HG03066 (cell line): ENCODE measurements at regions not wholly inside any gene's neighbourhood (a gene's known extent, or its start where the extent isn't known, plus 50 kb on each side); places are given as distances from the start of the nearest gene placed in this dataset.

Experiments
- ATAC-seq: cut with Tn5 transposase; IDR thresholded peaks from one replicate; pipeline ENCODE4 v1.9.1; 2021; ENCODE audit warnings: low read depth; ENCODE audit not compliant: unreplicated experiment

DNA sequence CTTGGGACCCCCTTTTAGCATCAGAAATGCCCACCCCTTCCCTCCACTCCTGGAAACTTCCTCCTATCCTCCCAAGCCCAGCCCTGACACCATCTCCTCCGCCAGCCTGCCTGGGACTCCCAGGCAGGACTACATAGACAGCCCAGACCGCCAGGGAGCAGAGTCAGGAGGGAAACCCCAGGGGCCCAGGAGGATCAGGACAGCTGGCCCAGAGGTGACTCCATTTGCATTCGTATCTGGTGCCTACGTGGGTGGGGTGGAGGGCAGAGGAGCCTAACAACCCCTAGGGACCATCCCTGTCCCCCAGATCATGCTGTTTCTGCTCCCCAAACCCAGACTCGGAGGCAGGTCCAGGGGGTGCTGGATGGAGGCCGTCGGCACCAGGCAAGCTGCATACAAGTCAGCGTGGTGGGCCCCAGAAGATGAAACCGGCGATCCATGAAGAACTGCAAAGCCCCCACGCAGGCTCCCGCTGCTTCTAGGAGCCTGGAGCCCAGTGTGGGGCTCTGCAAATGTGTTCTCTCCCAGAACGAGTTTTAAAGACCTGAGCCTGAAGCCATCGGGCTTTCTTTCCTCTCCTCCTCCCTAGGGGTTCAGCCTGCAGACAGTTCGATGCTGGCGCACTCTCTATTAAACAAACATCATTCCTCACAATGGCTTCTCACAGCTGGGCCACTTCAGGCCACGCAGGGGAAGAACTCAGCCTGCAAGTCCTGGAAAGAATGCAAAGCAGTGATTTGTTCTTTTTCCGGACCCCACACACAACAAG, 1506.8 kb downstream of the BRD1 start:
- no peak for ATAC-seq

DNA sequence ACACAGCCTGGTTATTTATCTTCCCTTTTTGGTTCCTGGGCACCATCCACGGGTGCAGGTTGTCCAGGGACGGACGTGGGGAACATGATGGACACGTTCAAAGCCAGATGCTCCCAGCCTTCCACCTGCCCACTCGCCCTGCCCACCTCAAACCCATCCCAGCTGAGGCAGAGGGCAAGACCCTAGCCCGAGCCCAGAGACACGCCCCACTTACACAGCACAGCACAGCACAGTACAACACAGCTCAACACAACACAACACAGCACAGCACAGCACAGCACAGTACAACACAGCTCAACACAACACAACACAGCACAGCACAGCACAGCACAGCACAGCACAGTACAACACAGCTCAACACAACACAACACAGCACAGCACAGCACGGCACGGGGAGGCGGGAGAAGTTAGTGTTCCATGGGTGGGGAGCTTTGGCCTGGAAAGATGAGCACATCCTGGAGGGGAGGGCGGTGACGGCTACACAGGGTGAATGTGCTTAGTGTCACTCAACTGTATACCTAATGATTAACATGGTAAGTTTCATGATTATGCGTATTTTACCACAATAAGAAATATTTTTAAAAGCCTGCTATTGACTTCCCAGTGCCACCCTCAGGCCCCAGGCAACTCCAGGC, 1507.5 kb downstream of the BRD1 start:
- no peak for ATAC-seq

DNA sequence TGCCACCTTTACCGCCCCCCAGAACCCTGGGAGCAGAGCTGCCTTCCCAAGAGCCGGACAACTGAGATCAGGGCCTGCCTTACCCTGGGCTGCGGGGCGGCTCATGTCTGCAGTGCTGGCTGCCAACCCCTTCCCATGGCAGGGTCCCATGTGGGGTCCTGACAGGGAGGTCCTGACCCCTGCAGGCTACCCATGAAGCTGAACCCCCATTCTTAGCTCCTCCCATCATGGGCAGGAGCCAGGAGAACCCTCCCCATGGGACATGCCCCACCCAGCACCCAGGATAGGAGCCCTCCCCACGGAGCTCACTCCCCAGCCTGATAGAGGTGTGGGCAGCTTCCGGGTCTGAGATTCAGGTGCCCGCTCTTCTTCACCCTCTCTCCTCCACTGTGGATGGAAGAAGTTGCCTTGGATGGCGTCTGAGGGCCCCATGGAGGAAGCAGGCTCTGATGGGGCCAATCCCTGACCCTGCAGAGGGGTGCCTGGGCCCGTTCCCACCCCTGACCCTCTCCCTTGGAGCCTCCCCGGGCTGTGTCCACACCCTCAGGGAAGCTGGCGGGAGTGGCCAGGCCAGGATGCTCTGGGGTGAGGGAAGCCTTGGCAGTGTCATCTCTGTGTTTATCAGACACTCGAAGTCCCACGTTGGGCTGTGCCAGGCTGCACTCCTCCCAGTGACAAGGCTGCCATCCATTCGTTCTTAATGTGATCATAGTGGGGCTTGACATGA, 1508.2 kb downstream of the BRD1 start:
- ATAC-seq: no peak

DNA sequence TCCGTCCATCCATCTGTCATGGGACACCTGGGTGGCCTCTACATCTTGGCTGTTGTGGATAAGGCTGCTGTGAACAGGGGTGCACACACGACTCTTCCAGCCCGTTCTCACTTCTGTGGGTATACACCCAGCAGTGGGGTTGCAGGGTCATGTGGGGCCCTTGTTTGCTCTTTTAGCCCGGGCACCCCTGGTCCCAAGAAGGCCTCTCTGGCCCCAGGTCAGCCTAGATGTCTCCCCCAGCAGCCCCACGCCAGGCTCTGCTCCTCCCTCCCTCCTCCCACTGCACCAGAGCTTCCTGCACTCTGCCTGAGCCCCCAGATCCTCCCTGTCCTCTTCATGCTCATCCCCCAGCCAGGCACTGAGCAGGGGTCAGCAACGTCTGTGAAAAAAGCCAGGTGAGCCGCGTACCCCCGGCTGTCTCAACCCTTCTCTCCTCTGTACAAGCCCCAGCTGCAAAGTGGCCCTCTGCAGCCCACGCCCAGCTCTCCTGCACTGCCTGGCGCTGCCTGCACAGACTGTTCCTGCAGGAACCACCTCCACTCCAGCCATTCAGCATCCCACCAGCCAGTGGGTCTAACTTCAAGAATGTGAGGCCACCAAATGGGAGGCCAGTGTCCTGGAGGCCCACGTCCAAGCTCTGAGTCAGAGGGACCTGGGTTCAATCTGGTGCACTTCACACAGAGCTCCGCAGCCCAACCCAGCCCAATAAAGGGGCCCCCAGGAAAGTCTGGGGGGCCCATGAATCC, 1508.9 kb downstream of the BRD1 start:
- ATAC-seq: no peak

DNA sequence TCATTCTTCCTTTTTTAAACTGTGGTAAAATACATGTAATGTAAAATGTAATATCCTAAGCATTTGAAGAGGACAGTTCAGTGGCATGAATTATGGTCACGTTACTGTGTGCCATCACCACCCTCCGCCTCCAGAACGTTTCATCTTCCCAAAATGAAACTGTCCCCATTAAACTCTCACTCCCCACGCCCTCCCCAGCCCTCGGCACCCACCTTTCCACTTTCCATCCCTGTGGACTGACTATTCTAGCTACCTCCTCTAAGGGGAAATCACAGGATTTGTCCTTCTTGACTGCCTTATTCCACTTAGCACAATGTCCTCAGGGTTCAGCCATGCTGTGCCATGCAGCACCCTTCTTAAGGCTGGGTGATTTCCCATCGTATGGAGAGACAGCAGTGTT, 1509.5 kb downstream of the BRD1 start:
- ATAC-seq: no peak

DNA sequence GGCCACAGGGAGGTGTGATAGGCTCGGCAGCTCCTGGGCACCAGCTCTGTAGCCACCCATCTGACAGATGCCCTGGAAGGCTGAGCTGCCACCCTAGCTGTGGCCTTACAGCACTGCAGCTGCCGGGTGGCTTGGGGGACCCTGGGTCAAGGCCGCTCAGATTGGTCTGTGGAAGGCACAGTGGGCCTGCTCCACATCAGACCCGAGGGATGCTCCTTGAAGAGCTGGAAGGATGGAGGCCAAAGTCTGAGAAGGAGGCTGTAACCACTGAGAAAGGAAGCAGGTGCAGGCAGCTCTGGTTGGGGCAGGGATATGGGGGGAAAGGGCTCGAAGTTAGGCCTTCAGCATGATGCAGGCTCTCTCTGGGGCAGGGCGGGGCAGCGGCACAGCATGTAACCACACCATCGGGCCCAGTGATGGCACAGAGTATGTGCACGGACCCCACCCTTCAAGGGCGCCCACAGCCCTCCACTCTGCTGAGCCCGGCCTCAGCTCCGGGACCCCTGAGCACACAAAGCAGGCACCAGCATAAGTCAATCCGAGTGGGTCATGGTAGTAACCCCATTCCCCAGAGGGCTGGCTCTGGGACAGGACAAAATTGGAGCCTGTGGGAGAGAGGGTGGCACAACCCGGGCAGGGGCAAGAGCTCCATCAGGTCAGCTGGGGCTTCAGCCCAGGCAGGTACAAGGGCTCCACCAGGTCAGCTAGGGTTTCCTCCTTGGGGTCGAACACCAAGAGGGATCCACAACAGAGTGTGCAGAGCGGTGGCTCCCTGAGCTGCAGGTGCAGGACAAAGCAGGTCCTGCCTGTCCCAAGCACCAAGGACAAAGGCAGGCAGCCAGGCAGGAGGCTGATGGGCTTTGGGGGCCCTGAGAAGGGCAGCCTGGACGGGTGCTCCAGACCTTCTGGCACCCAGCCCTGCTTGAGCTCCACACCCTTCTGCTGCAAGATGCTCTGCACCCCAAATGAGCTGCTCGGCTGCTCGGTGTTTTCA, 1511.1 kb downstream of the BRD1 start:
- no peak for ATAC-seq

DNA sequence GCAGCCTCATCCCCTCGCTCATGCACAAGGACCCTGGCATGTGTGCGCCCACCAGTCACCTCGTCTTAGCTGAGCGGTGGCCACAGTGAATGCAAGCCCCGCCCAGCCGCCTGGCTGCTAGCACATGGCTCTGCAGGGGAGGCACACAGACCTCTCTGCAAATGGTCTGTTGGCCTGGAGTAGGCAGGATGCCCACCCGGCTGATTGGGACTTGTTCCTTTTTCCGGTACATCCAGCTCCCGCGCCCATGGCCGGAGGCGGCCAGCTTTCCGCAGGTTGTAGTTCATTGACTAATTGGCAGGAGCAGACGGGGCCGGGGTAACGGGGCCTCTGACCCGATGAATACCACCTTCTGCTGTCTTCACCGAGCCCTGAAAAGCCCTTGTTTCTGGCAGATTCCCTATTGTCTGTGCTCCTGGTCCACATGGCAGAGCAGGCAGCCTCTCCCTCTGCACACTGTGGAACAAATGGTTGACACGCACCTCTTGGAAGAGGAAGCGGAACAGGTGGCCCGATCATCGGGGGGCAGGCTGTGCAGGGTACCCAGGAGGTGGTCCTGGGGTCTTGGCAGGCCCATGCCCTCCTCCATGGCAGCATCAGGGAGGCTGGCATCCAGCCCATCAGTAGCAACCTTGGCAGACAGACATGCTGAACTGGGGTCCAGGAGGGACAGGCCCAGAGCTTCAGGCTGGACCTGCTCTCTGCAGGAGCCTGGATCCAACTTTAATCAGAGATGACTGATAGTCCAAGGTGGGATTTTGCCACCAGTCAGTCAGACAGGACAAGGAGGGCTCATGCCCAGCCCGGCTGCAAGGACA, 1512.0 kb downstream of the BRD1 start:
- no peak for ATAC-seq

DNA sequence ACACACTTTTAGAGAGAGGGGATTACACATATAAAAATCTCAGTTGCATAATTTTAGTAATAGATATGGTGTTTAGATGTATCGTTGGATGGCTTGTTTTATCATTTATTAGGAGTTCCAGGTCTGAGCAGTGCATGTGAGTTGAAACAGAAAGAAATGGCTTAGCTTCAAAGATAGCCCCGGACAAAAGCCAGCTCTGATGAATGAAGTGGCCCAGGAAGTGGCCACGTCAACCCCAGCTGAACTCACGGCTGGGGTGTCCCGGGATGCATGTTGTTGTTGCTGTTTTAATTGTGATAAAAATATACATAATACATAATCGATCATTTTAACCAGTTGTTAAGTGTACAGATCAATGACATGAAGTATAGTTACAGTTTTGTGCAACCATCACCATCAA, 1513.6 kb downstream of the BRD1 start:
- no peak for ATAC-seq

DNA sequence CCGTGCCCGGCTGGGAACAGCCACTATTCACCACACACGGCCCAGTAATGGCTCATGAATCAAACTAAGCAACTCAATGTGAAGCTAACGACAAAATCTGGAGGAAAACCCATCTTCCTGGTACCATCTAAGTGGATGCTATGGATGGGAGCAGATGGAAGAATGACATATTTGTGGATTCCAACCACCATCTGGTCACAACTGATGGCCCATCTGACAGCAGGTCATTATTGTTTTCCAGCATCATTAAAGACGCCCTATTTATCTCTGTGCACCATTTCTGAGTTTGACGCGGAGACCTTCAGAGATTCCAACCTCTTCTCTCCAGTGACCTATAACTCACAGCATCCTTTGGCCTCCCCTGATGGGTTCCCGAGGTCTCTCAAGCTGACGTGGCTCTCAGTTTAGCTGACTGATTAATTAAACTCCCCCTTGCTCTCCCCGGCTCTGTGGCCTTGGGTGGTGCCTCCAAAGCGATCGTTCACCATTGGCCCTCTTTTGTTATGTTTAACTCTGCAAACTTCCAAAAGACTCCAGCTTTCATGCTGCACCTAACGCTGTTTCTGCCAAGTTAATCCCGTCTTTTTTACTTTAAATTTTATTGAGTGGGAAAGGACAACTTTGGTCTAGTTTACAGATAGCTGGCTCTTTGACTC, 1514.4 kb downstream of the BRD1 start:
- no peak for ATAC-seq

DNA sequence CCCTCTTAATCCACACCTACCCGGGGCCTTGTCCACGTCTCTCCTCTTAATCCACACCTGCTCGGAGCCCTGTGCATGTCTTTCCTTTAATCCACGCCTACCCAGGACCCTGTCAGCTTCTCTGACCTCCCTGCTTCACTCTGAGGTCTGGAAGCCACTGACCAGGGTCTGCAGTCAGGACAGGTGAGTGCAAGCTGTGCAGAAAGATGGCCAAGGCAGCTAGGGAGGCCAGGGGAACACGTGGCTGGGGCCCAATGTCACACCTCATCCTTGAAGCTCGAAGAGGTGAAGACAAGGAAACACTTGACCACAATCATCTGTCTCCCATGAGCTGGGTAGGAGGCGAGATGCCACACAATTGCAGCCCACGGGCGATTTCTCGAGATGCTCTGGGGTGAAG, 1516.9 kb downstream of the BRD1 start:
- no peak for ATAC-seq

DNA sequence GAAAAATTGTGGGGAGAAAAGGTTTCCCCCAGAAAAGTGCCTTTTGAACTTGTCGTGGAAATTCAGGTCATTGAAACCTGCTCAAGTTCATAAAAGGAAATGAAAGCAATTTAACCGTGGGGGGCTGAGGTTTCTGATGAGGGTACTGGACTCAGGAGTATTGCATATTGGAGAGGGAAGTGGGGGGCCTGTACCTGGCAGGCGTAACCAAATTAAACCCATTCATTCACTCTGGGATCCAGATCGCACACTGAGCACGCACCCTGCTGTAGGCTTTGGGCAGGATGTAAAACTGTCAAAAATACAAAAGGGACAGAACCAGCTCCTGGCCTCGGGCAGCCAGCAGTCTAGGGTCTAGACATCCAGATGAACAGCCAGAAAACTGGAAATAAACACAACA, 1517.4 kb downstream of the BRD1 start:
- ATAC-seq: no peak

DNA sequence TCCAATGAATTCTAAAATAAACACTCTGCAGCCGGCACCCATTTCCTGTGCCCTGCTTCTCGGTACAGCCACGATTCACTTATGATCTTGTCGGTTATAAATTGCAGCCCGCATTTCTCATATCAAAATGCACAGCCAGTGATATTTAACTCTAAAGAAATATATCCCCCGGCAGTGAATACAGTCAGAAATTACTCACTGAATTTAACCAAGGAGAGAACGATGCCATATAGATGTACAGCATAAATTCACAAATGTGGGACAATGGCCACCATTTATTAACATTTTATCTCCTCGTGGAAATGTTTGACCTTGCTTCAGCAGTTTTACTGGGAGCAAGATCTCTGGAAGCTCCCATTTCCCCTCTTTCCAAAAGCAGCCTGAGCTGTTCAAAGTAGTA, 1517.8 kb downstream of the BRD1 start:
- ATAC-seq: no peak

DNA sequence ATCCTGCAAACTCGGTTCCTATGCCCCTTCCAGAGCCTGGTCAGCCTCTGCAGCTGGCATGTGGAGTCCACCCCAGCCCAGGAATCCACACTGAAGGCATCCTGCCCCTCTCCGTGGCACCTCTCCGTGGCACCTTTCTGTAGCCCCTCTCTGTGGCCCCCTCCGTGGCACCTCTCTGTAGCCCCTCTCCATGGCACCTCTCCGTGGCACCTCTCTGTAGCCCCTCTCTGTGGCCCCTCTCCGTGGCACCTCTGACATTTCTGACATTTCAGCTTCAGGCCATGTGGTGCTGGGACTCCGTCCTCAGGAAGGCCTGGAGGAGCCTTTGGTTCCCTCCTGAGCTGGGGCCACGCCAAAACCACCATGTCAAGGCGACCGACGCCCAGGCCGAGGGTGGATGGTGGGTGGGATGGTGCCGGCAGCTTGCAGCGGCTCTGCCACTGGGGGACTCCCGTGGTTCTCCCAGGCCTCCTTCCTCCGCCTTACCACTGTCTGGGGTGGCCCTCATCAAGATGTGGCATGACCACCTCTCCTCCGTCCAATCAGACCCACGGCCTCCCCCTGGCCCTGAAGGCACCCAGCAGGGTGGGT, 1518.5 kb downstream of the BRD1 start:
- no peak for ATAC-seq

DNA sequence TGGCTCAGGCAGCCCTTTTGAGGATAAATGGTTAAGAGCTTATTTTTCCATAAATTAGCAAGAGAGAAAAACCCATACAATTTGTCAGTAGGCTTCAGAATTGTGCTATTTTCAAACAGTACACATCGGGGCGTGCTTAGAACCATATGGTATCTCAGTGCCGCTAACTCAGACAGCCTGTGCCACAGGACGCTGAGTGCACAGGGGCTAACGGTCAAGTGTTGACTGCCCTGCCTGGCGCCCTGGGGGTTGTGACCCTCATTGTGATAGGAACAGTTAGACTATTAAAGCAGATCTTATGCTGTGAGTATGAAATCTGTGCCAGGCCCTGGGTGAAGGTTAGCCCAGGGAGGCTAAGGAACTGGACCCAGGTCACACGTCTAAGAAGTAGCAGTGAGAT, 1519.7 kb downstream of the BRD1 start:
- no peak for ATAC-seq

DNA sequence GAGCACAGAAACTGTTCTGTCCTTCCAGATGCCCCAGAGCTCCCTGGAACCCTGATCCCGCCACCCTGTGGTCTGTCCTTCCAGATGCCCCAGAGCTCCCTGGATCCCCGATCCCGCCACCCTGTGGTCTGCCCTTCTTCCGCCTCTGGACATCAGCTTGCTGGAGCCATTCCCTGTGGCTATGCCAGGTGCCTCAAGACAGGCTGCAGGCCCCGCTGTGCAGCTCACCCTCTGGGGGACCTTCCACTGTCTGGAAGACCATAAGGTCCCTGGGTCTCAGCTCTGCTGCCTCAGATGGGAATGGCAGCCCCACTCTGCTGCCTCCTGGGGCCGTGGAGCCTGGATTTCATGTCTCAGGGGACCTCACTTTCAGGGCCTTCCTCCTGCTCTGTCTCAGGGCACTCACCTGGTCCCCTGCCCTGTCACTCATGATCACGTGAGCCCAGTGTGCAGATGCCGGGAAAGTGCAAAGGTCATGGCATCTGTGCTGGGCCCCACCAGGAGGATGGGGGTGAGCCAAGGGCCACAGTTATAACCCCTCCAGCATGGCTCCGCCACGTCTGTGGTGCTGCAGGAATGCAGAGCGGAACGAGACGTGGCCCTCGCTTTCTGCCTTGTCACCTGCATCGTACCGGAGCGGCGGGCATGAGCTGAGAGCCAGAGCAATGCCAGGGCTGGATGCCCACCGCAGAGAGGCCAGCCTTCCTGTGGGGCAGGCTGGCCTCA, 1520.7 kb downstream of the BRD1 start:
- ATAC-seq: no peak

DNA sequence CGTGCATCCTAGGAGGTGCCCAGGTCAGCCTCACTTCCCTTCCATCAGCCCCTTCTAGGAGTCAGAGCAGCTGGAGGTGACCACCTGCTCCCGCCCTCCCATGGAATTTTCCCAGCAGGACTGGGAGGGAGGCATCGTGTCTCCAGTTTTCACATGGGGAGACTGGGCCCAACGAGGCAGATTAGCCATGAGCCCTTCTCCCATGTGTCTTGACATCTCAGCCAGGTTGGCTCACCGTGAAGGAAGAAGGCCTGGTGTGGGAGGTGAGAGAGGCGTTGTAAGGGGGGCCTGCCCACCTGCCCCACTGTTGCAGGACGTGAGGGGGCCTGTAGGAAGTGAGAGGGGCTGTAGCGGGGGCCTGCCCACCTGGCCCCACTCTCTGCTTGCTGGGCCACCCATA, 1521.4 kb downstream of the BRD1 start:
- ATAC-seq: no peak

DNA sequence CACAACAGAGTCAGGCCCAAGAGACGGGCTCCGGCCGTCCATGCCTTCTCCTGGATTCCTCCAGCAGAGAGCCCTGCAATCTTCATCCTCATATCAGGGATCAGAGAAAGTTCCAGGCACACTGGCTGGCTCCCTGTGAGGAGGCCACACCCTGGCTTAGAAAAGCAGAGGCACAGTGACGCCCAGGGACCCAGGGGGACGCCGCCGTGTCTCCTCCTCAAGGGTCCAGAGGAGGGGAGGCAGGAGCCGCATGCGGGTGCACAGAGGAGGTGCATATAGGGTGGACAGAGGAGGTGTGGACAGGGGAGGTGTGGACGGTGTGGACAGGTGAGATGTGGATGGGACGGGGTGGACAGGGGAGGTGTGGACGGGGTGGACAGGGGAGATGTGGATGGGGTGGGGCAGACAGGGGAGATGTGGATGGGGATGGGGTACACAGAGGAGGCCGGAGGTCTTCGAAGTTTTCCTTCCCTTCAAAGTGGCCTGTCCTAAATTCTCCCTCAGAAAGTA, 1521.9 kb downstream of the BRD1 start:
- no peak for ATAC-seq
